Muscle of leg (tissue), 3 donors: ENCODE measurements at regions not wholly inside any gene's neighbourhood (a gene's known extent, or its start where the extent isn't known, plus 50 kb on each side); places are given as distances from the start of the nearest gene placed in this dataset.
A peak's percentile ranks its signal among the peaks of the same experiment; 100 is the strongest.

Experiments used
- DNase-seq: peaks from one replicate; pipeline ENCODE4 v3.0.0; 2013
- H3K27ac ChIP-seq: one replicate; pipeline ENCODE4 v1.5.1; 2013; ENCODE audit warnings: mild to moderate bottlenecking, low read length, control low read depth
- H3K27me3 ChIP-seq: one replicate; pipeline ENCODE4 v1.6.1; 2013; ENCODE audit warnings: low read length; ENCODE audit not compliant: control insufficient read depth, insufficient read depth
- H3K36me3 ChIP-seq: one replicate; pipeline ENCODE4 v1.6.1; 2013; ENCODE audit warnings: low read length; ENCODE audit not compliant: control insufficient read depth, insufficient read depth
- H3K4me1 ChIP-seq: one replicate; pipeline ENCODE4 v1.6.1; 2013; ENCODE audit warnings: low read length; ENCODE audit not compliant: control insufficient read depth, insufficient read depth
- H3K4me3 ChIP-seq: one replicate; pipeline ENCODE4 v1.5.1; 2013; ENCODE audit warnings: low read length, control low read depth
- H3K9me3 ChIP-seq: replicated peaks from 2 replicates; pipeline ENCODE4 v1.6.1; 2013; ENCODE audit warnings: low read depth, low read length; ENCODE audit not compliant: control insufficient read depth
- WGBS: methylation state at CpG from one replicate; pipeline ENCODE4 v1.1.5; 2013; ENCODE audit warnings: missing lambda C conversion rate; ENCODE audit not compliant: insufficient coverage; 5-methylcytosine and 5-hydroxymethylcytosine counted together

GRCh38 chr3:193114431-193115340 lies 126.3 kb upstream of the PLAAT1 start:
- no peaks in the 10 kb centered on the region for H3K4me1 ChIP-seq
- no peaks in the 10 kb centered on the region for H3K36me3 ChIP-seq
- H3K4me3 ChIP-seq, result no peak overlapping the region
- WGBS, result 78% methylated on average over 5 of the region's 10 CpGs
- H3K27me3 ChIP-seq, result no peaks in the 10 kb centered on the region
- H3K9me3 ChIP-seq, result no peaks in the 10 kb centered on the region
- DNase-seq, result no peak
- no peak overlapping the region for H3K27ac ChIP-seq

GRCh38 chr3:193116871-193117270 lies 124.2 kb upstream of the PLAAT1 start:
- 100% methylated on average over 1 of the region's 2 CpGs for WGBS
- no peaks in the 10 kb centered on the region for H3K4me1 ChIP-seq
- DNase-seq, result no peak
- H3K9me3 ChIP-seq, result no peaks in the 10 kb centered on the region
- no peak overlapping the region for H3K27ac ChIP-seq
- H3K36me3 ChIP-seq, result no peaks in the 10 kb centered on the region
- no peaks in the 10 kb centered on the region for H3K27me3 ChIP-seq
- no peak overlapping the region for H3K4me3 ChIP-seq

GRCh38 chr3:193118907-193119306 lies 122.1 kb upstream of the PLAAT1 start:
- Histone ChIP-seq H3K27ac (no peak overlapping the region), H3K4me3 (no peak overlapping the region), H3K36me3 (no peaks in the 10 kb centered on the region), H3K9me3 (no peaks in the 10 kb centered on the region), H3K27me3 (no peaks in the 10 kb centered on the region), H3K4me1 (no peaks in the 10 kb centered on the region)
- 70% methylated on average over 1 of the region's 1 CpG for WGBS
- no peak for DNase-seq

- no peaks in the 10 kb centered on the region for H3K9me3 ChIP-seq
- H3K27me3 ChIP-seq, result no peaks in the 10 kb centered on the region
- WGBS, result 48% methylated on average over 3 of the region's 3 CpGs
- H3K4me3 ChIP-seq, result no peak overlapping the region
- H3K36me3 ChIP-seq, result no peaks in the 10 kb centered on the region
- H3K4me1 ChIP-seq, result no peaks in the 10 kb centered on the region
- peak; percentile 68 for DNase-seq
- no peak overlapping the region for H3K27ac ChIP-seq
Observed at GRCh38 chr3:193119926-193120325, 121.1 kb upstream of the PLAAT1 start.

GRCh38 chr3:193124861-193125260 lies 116.2 kb upstream of the PLAAT1 start:
- Histone ChIP-seq H3K4me1 (no peaks in the 10 kb centered on the region), H3K9me3 (no peaks in the 10 kb centered on the region), H3K4me3 (no peak overlapping the region), H3K27me3 (no peaks in the 10 kb centered on the region), H3K36me3 (no peaks in the 10 kb centered on the region), H3K27ac (no peak overlapping the region)
- WGBS, result 57% methylated on average over 6 of the region's 9 CpGs
- DNase-seq, result peak; percentile 50

GRCh38 chr3:193129607-193130006 lies 111.4 kb upstream of the PLAAT1 start:
- H3K36me3 ChIP-seq, result no peaks in the 10 kb centered on the region
- H3K4me3 ChIP-seq, result no peak overlapping the region
- H3K27me3 ChIP-seq, result no peaks in the 10 kb centered on the region
- H3K27ac ChIP-seq, result no peak overlapping the region
- WGBS, result no CpG with 5 or more reads among the region's 4 CpGs
- DNase-seq, result no peak
- no peaks in the 10 kb centered on the region for H3K9me3 ChIP-seq
- H3K4me1 ChIP-seq, result peaks cover 5% of the 10 kb centered on the region

- DNase-seq, result no peak
- H3K36me3 ChIP-seq, result no peaks in the 10 kb centered on the region
- peaks cover 5% of the 10 kb centered on the region for H3K4me1 ChIP-seq
- H3K27ac ChIP-seq, result no peak overlapping the region
- no peak overlapping the region for H3K4me3 ChIP-seq
- no CpG with 5 or more reads among the region's 4 CpGs for WGBS
- no peaks in the 10 kb centered on the region for H3K9me3 ChIP-seq
- no peaks in the 10 kb centered on the region for H3K27me3 ChIP-seq
Observed at GRCh38 chr3:193130576-193130975, 110.4 kb upstream of the PLAAT1 start.

- peak; percentile 42 for DNase-seq
- Histone ChIP-seq H3K36me3 (no peaks in the 10 kb centered on the region), H3K4me1 (peaks cover 5% of the 10 kb centered on the region), H3K9me3 (no peaks in the 10 kb centered on the region), H3K27ac (no peak overlapping the region), H3K27me3 (no peaks in the 10 kb centered on the region), H3K4me3 (no peak overlapping the region)
- no CpG with 5 or more reads among the region's 2 CpGs for WGBS
Observed at GRCh38 chr3:193132241-193132640, 108.8 kb upstream of the PLAAT1 start.

GRCh38 chr3:193132964-193133363 lies 108.1 kb upstream of the PLAAT1 start:
- WGBS, result no CpG with 5 or more reads among the region's 4 CpGs
- Histone ChIP-seq H3K36me3 (no peaks in the 10 kb centered on the region), H3K9me3 (no peaks in the 10 kb centered on the region), H3K27me3 (no peaks in the 10 kb centered on the region), H3K27ac (peak overlapping the region; percentile 25), H3K4me3 (no peak overlapping the region), H3K4me1 (peaks cover 5% of the 10 kb centered on the region)
- DNase-seq, result peak; percentile 80

GRCh38 chr3:193134856-193135255 lies 106.2 kb upstream of the PLAAT1 start:
- Histone ChIP-seq H3K9me3 (no peaks in the 10 kb centered on the region), H3K36me3 (no peaks in the 10 kb centered on the region), H3K4me1 (peaks cover 5% of the 10 kb centered on the region), H3K27me3 (no peaks in the 10 kb centered on the region), H3K27ac (no peak overlapping the region), H3K4me3 (no peak overlapping the region)
- 33% methylated on average over 3 of the region's 5 CpGs for WGBS
- DNase-seq, result peak; percentile 81
